Central memory CD8-positive, alpha-beta T cell (primary cell): ENCODE measurements at regions not wholly inside any gene's neighbourhood (a gene's known extent, or its start where the extent isn't known, plus 50 kb on each side); places are given as distances from the start of the nearest gene placed in this dataset.

Experiments used
- ATAC-seq: fragments of 150-1000 bp; cut with Tn5 transposase; replicated peaks from 2 replicates; pipeline ENCODE4 v1.10.0; 2022; ENCODE audit warnings: mild to moderate bottlenecking, moderate FRiP score, moderate number of reproducible peaks; ENCODE audit not compliant: poor library complexity, severe bottlenecking; ENCODE audit errors: extremely low read depth
- DNase-seq, 2 donors: peaks; one replicate each; pipeline ENCODE4 v3.0.0; 2021; ENCODE audit warnings: low spot score in 2 of 2
- H3K27ac Mint-ChIP-seq: one replicate; pipeline ENCODE4 v1.8.0; 2022; ENCODE audit warnings: low read depth, mild to moderate bottlenecking, moderate library complexity, mixed read lengths
- H3K27me3 Mint-ChIP-seq: one replicate; pipeline ENCODE4 v1.8.0; 2022; ENCODE audit warnings: mixed read lengths
- H3K36me3 Mint-ChIP-seq: one replicate; pipeline ENCODE4 v1.8.0; 2022; ENCODE audit warnings: mild to moderate bottlenecking, moderate library complexity, mixed read lengths; ENCODE audit not compliant: insufficient read depth
- H3K4me1 Mint-ChIP-seq: one replicate; pipeline ENCODE4 v1.8.0; 2022; ENCODE audit warnings: mixed read lengths
- H3K4me3 Mint-ChIP-seq: one replicate; pipeline ENCODE4 v1.8.0; 2022; ENCODE audit warnings: mild to moderate bottlenecking, moderate library complexity, mixed read lengths
- H3K9me3 Mint-ChIP-seq: one replicate; pipeline ENCODE4 v1.8.0; 2022; ENCODE audit warnings: mixed read lengths

DNA sequence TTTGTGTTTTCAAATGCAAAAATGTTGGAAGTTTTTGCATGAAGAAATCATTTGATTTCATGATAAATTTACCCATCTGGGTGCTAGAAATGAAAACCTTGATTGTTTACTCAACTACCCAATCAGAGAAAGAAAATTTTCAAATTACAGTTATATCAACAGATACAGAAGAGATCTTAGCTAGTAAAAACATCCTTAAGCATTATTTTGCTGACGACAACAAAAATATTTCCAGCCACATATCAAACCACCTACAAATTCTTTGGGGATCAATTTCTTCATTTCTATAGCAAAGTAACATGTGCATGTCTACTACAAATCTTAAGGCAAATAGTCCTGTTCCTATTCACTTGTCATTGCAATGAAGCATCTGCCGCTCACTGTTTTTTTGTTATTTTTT lies 530.3 kb downstream of the ZIC1 start:
- DNase-seq (no peak), ATAC-seq (no peak)
- Mint-ChIP-seq H3K9me3 (no peaks in the 10 kb centered on the region), H3K4me3 (no peak overlapping the region), H3K4me1 (no peaks in the 10 kb centered on the region), H3K27me3 (no peaks in the 10 kb centered on the region), H3K27ac (no peak overlapping the region), H3K36me3 (no peaks in the 10 kb centered on the region)

DNA sequence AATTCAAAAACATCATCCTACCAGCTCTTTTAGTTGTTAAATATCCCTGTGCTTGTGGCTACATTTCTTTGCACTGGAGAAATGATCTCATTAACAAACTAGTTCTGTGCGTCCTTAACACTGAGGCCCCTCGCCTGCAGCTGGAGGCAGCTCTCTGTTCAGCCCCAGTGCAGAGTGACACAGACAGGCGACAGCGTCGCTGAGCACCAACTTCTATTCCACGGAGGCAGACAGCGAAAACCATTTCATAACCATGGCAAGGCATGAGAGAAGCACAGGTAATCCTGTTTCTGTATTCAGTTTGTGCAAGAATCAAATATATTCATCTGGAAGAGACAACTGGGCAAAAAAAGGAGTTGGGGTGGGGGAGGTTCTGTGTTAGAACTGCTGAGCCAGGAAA lies 530.7 kb downstream of the ZIC1 start:
- Mint-ChIP-seq H3K27ac (no peak overlapping the region), H3K36me3 (no peaks in the 10 kb centered on the region), H3K4me1 (no peaks in the 10 kb centered on the region), H3K27me3 (no peaks in the 10 kb centered on the region), H3K9me3 (no peaks in the 10 kb centered on the region), H3K4me3 (no peak overlapping the region)
- ATAC-seq (no peak), DNase-seq (no peak)

- H3K4me1 Mint-ChIP-seq = no peaks in the 10 kb centered on the region
- peaks cover 2% of the 10 kb centered on the region for H3K9me3 Mint-ChIP-seq
- no peaks in the 10 kb centered on the region for H3K27me3 Mint-ChIP-seq
- no peaks in the 10 kb centered on the region for H3K36me3 Mint-ChIP-seq
- H3K27ac Mint-ChIP-seq = no peak overlapping the region
- no peak overlapping the region for H3K4me3 Mint-ChIP-seq
- no peak for DNase-seq
- ATAC-seq = no peak
Observed at GRCh38 chr3:147940405-147941193, 531.4 kb downstream of the ZIC1 start.

DNA sequence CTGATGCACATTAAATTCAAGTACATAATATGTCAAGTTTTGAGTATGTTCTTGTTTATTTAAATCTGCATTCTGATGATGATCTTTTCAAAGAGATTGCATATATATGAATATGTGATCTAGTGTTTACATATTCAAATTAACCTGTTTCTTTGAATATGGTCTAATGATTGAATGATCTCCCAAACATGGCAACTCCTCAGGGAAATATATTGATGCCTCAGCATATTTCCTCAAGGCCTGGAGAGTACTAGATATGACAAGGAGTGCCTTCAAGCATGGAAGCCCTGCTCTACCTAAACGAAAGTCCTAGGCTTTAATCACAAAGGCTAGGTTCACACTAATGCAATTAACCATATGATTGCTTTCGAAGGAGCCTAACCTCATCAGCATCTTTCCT lies 532.8 kb downstream of the ZIC1 start:
- Mint-ChIP-seq H3K9me3 (peaks cover 6% of the 10 kb centered on the region), H3K36me3 (no peaks in the 10 kb centered on the region), H3K4me3 (no peak overlapping the region), H3K27me3 (no peaks in the 10 kb centered on the region), H3K27ac (no peak overlapping the region), H3K4me1 (no peaks in the 10 kb centered on the region)
- ATAC-seq = no peak
- DNase-seq = no peak

DNA sequence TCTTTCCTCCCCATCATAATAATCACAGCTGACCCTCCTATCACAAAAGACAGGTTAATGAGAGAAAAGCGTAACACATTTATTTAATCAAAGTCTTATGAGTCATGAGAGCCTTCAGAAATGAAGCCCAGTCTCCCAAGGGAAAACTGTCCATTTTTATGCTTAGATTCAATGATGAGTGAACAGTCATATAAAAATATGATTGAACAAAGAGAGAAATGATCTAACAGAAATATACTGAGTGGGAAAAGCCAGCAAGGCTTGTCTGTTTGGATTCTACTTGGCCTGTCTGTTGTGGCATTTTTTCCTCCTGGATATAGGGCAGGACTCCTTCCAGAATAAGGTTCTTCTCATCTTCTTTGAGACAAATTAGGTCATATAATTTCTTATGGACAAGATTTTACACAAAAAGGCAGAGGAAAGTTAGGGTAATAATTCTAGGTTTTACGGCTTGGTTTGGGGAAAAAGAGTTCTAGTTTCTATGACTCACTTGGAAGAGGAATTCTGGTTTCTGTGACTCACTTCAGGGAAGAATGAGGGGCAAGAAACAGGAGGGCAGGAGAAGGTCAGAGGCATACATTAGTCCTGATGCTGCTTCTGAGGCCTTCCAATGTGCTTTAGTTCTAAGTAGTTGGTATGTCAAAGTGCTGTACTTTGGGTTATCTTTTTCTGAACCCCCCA lies 534.2 kb downstream of the ZIC1 start:
- Mint-ChIP-seq H3K27me3 (no peaks in the 10 kb centered on the region), H3K9me3 (peaks cover 7% of the 10 kb centered on the region), H3K27ac (no peak overlapping the region), H3K4me3 (no peak overlapping the region), H3K4me1 (no peaks in the 10 kb centered on the region), H3K36me3 (no peaks in the 10 kb centered on the region)
- DNase-seq = no peak
- no peak for ATAC-seq

- DNase-seq (no peak), ATAC-seq (no peak)
- H3K27ac Mint-ChIP-seq = no peak overlapping the region
- no peaks in the 10 kb centered on the region for H3K36me3 Mint-ChIP-seq
- H3K9me3 Mint-ChIP-seq = peaks cover 12% of the 10 kb centered on the region
- H3K4me3 Mint-ChIP-seq = no peak overlapping the region
- no peaks in the 10 kb centered on the region for H3K27me3 Mint-ChIP-seq
- no peaks in the 10 kb centered on the region for H3K4me1 Mint-ChIP-seq
Observed at GRCh38 chr3:147945968-147946519, 536.9 kb downstream of the ZIC1 start.

GRCh38 chr3:147956615-147957014 lies 547.5 kb downstream of the ZIC1 start:
- ATAC-seq = no peak
- Mint-ChIP-seq H3K36me3 (peaks cover 2% of the 10 kb centered on the region), H3K4me3 (no peak overlapping the region), H3K4me1 (no peaks in the 10 kb centered on the region), H3K27me3 (no peaks in the 10 kb centered on the region), H3K9me3 (peaks cover 7% of the 10 kb centered on the region), H3K27ac (no peak overlapping the region)
- DNase-seq = no peak

DNA sequence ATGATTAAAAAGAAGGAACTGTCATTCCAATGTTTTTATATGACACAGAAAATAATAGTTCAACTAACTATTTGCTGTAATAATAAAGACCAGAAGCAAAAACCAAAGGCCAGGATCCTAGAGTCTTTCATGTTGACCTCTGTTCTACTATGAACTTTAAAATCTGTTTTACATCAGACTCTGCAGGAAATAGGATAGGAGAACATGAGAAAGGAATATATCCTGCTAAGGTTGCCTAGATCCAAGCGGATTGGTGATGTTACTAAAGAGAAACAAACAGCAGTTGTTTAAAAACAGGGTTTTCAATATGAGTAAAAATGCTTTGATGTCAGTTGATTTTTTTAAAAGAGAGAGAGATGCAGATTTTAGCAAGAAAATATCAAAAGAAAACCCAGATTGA lies 549.6 kb downstream of the ZIC1 start:
- DNase-seq (no peak), ATAC-seq (no peak)
- Mint-ChIP-seq H3K36me3 (peaks cover 2% of the 10 kb centered on the region), H3K9me3 (peaks cover 7% of the 10 kb centered on the region), H3K27ac (no peak overlapping the region), H3K4me3 (no peak overlapping the region), H3K4me1 (no peaks in the 10 kb centered on the region), H3K27me3 (no peaks in the 10 kb centered on the region)

GRCh38 chr3:147960786-147961185 lies 551.6 kb downstream of the ZIC1 start:
- no peaks in the 10 kb centered on the region for H3K27me3 Mint-ChIP-seq
- no peaks in the 10 kb centered on the region for H3K4me1 Mint-ChIP-seq
- H3K36me3 Mint-ChIP-seq = peaks cover 2% of the 10 kb centered on the region
- H3K9me3 Mint-ChIP-seq = peaks cover 12% of the 10 kb centered on the region
- no peak overlapping the region for H3K27ac Mint-ChIP-seq
- ATAC-seq = no peak
- no peak for DNase-seq
- H3K4me3 Mint-ChIP-seq = no peak overlapping the region

- ATAC-seq (no peak), DNase-seq (no peak)
- Mint-ChIP-seq H3K4me3 (no peak overlapping the region), H3K4me1 (no peaks in the 10 kb centered on the region), H3K27ac (no peak overlapping the region), H3K36me3 (peaks cover 2% of the 10 kb centered on the region), H3K27me3 (no peaks in the 10 kb centered on the region), H3K9me3 (peaks cover 11% of the 10 kb centered on the region)
Observed at GRCh38 chr3:147962408-147963164, 553.4 kb downstream of the ZIC1 start.

DNA sequence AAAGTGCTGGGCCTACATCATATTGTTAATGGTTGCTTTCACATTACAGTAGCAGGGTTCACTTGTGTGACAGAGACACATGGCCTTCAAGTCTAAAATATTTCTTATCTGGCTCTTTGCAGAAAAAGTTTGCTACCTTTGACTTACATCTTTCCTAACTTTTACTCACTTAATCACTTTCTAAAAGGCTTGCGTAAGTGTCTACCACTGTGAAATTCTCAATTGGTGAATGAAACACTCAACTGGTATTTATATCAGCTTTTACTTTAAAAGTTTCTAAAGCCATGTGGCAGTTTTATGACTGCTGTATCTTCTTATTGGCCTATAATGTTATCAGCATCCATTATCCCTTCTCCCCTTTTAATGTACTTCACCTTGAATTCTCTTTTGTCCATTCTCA lies 554.5 kb downstream of the ZIC1 start:
- H3K4me3 Mint-ChIP-seq = no peak overlapping the region
- DNase-seq = no peak
- H3K4me1 Mint-ChIP-seq = no peaks in the 10 kb centered on the region
- peaks cover 11% of the 10 kb centered on the region for H3K9me3 Mint-ChIP-seq
- ATAC-seq = no peak
- H3K27me3 Mint-ChIP-seq = no peaks in the 10 kb centered on the region
- peaks cover 2% of the 10 kb centered on the region for H3K36me3 Mint-ChIP-seq
- no peak overlapping the region for H3K27ac Mint-ChIP-seq

GRCh38 chr3:147975165-147975564 lies 566.0 kb downstream of the ZIC1 start:
- no peak for ATAC-seq
- Mint-ChIP-seq H3K4me3 (no peak overlapping the region), H3K36me3 (no peaks in the 10 kb centered on the region), H3K27ac (no peak overlapping the region), H3K27me3 (no peaks in the 10 kb centered on the region), H3K9me3 (peaks cover 10% of the 10 kb centered on the region), H3K4me1 (no peaks in the 10 kb centered on the region)
- DNase-seq = no peak
